H9 (cell line): ENCODE measurements at regions not wholly inside any gene's neighbourhood (a gene's known extent, or its start where the extent isn't known, plus 50 kb on each side); places are given as distances from the start of the nearest gene placed in this dataset.

Experiments used
- DNase-seq: peaks from one replicate; pipeline ENCODE4 v3.0.0-alpha.2; 2017
- H2AFZ ChIP-seq: one replicate; pipeline ENCODE4 v1.6.1; 2013; ENCODE audit warnings: mild to moderate bottlenecking, low read length, control low read depth, moderate library complexity
- H2AK5ac ChIP-seq: 2 replicates; pipeline ENCODE4 v1.6.1; 2013; ENCODE audit warnings: low read length, control low read depth, mixed read lengths; ENCODE audit not compliant: insufficient read length
- H2BK120ac ChIP-seq: one replicate; pipeline ENCODE4 v1.6.1; 2013; ENCODE audit warnings: low read depth, mild to moderate bottlenecking, low read length, control low read depth, inconsistent platforms; ENCODE audit not compliant: poor library complexity, severe bottlenecking
- H2BK12ac ChIP-seq: 2 replicates; pipeline ENCODE4 v1.6.1; 2013; ENCODE audit warnings: low read length, control low read depth, mixed read lengths, low read depth; ENCODE audit not compliant: insufficient read length
- H2BK15ac ChIP-seq: 2 replicates; pipeline ENCODE4 v1.6.1; 2013; ENCODE audit warnings: low read depth, low read length, control low read depth
- H2BK20ac ChIP-seq: one replicate; pipeline ENCODE4 v1.6.1; 2013; ENCODE audit warnings: low read depth, mild to moderate bottlenecking, low read length, control low read depth, inconsistent platforms; ENCODE audit not compliant: poor library complexity, severe bottlenecking
- H2BK5ac ChIP-seq: 2 replicates; pipeline ENCODE4 v1.6.1; 2013; ENCODE audit warnings: low read length, control low read depth, mixed read lengths; ENCODE audit not compliant: insufficient read length
- H3K14ac ChIP-seq: 2 replicates; pipeline ENCODE4 v1.6.1; 2013; ENCODE audit warnings: low read length, control low read depth; ENCODE audit not compliant: insufficient read depth
- H3K18ac ChIP-seq: 2 replicates; pipeline ENCODE4 v1.6.1; 2013; ENCODE audit warnings: low read depth, mild to moderate bottlenecking, mixed read lengths, low read length, control low read depth; ENCODE audit not compliant: insufficient read length
- H3K23ac ChIP-seq: 2 replicates; pipeline ENCODE4 v1.6.1; 2013; ENCODE audit warnings: low read length, control low read depth, mixed read lengths, low read depth; ENCODE audit not compliant: insufficient read length
- H3K23me2 ChIP-seq: 2 replicates; pipeline ENCODE4 v1.6.1; 2013; ENCODE audit warnings: low read depth, mild to moderate bottlenecking, mixed read lengths, low read length, control low read depth; ENCODE audit not compliant: insufficient read length, poor library complexity, severe bottlenecking
- H3K27ac ChIP-seq: 2 replicates; pipeline ENCODE4 v1.5.1; 2013; ENCODE audit warnings: low read length, control low read depth, mixed read lengths, low read depth; ENCODE audit not compliant: insufficient read length
- H3K27me3 ChIP-seq: 2 replicates; pipeline ENCODE4 v1.6.1; 2013; ENCODE audit warnings: low read length, control low read depth, inconsistent platforms; ENCODE audit not compliant: insufficient read depth
- H3K4ac ChIP-seq: 2 replicates; pipeline ENCODE4 v1.6.1; 2013; ENCODE audit warnings: low read depth, mild to moderate bottlenecking, control low read depth, inconsistent platforms, low read length, moderate library complexity
- H3K4me1 ChIP-seq: 2 replicates; pipeline ENCODE4 v1.6.1; 2013; ENCODE audit warnings: low read length, control low read depth, inconsistent platforms; ENCODE audit not compliant: insufficient read depth
- H3K4me2 ChIP-seq: 2 replicates; pipeline ENCODE4 v1.6.1; 2013; ENCODE audit warnings: low read length, control low read depth, mixed read lengths; ENCODE audit not compliant: insufficient read length, insufficient read depth
- H3K56ac ChIP-seq: 2 replicates; pipeline ENCODE4 v1.6.1; 2013; ENCODE audit warnings: low read depth, mild to moderate bottlenecking, mixed read lengths, low read length, control low read depth; ENCODE audit not compliant: insufficient read length
- H3K79me1 ChIP-seq: 2 replicates; pipeline ENCODE4 v1.6.1; 2013; ENCODE audit warnings: low read depth, mild to moderate bottlenecking, moderate library complexity, low read length, control low read depth, inconsistent platforms; ENCODE audit not compliant: insufficient read depth, poor library complexity, severe bottlenecking
- H3K79me2 ChIP-seq: 2 replicates; pipeline ENCODE4 v1.6.1; 2013; ENCODE audit warnings: low read length, control low read depth, inconsistent platforms; ENCODE audit not compliant: insufficient read depth
- H3K9ac ChIP-seq: 2 replicates; pipeline ENCODE4 v1.6.1; 2013; ENCODE audit warnings: low read length, control low read depth, mixed read lengths; ENCODE audit not compliant: insufficient read length; ENCODE audit errors: extremely low read depth
- H3K9me3 ChIP-seq: one replicate; pipeline ENCODE4 v1.6.1; 2013; ENCODE audit warnings: low read depth, low read length, inconsistent platforms; ENCODE audit not compliant: control insufficient read depth
- H3T11ph ChIP-seq: one replicate; pipeline ENCODE4 v1.6.1; 2013; ENCODE audit warnings: mild to moderate bottlenecking, low read length, control low read depth, inconsistent platforms
- H4K20me1 ChIP-seq: one replicate; pipeline ENCODE4 v1.6.1; 2013; ENCODE audit not compliant: control insufficient read depth, insufficient read length, insufficient read depth
- H4K5ac ChIP-seq: 2 replicates; pipeline ENCODE4 v1.6.1; 2013; ENCODE audit warnings: low read depth, mild to moderate bottlenecking, mixed read lengths, low read length, control low read depth; ENCODE audit not compliant: insufficient read length
- H4K8ac ChIP-seq: replicated peaks from 2 replicates; pipeline ENCODE4 v1.6.1; 2013; ENCODE audit warnings: low read length, control low read depth, mixed read lengths, low read depth; ENCODE audit not compliant: insufficient read length
- H4K91ac ChIP-seq: 2 replicates; pipeline ENCODE4 v1.6.1; 2013; ENCODE audit warnings: low read depth, mild to moderate bottlenecking, moderate library complexity, mixed read lengths, low read length, control low read depth; ENCODE audit not compliant: insufficient read length
- H3K27ac Mint-ChIP-seq, 3 experiments: 2 replicates in 2 of 3; 3 replicates in 1 of 3; pipeline ENCODE4 v1.8.0; 2020 to 2021; ENCODE audit warnings: mixed read lengths in 3 of 3, mild to moderate bottlenecking in 1 of 3, moderate library complexity in 1 of 3
- H3K27me3 Mint-ChIP-seq: 2 replicates; pipeline ENCODE4 v1.8.0; 2021; ENCODE audit warnings: low read depth, mild to moderate bottlenecking, moderate library complexity, mixed read lengths
- H3K36me3 Mint-ChIP-seq, 3 experiments: 2 replicates in 2 of 3; 3 replicates in 1 of 3; pipeline ENCODE4 v1.8.0; 2020 to 2021; ENCODE audit warnings: low read depth in 3 of 3, mixed read lengths in 3 of 3; ENCODE audit not compliant: insufficient read depth in 1 of 3
- H3K4me1 Mint-ChIP-seq, 2 experiments: 2 replicates each; pipeline ENCODE4 v1.8.0; 2020; ENCODE audit warnings: mixed read lengths in 2 of 2
- H3K4me3 Mint-ChIP-seq, 2 experiments: 2 replicates in 1 of 2; 3 replicates in 1 of 2; pipeline ENCODE4 v1.8.0; 2020 to 2021; ENCODE audit warnings: mild to moderate bottlenecking in 2 of 2, mixed read lengths in 2 of 2, moderate library complexity in 1 of 2
- H3K9me3 Mint-ChIP-seq, 2 experiments: 2 replicates in 1 of 2; 3 replicates in 1 of 2; pipeline ENCODE4 v1.8.0; 2020; ENCODE audit warnings: mild to moderate bottlenecking in 2 of 2, mixed read lengths in 2 of 2, moderate library complexity in 1 of 2
- WGBS: extraction: QIAGEN DNeasy Blood & Tissue Kit; methylation state at CpG from one replicate; pipeline ENCODE4 v1.1.7; 2013; ENCODE audit warnings: missing lambda C conversion rate, low lambda C conversion rate, mixed read lengths; ENCODE audit not compliant: insufficient read length; ENCODE audit errors: extremely low coverage; 5-methylcytosine and 5-hydroxymethylcytosine counted together
- TF ChIP-seq, protein P1 (sequence below): fragments of 200-600 bp; sonication (generic); conservative IDR thresholded peaks from 3 replicates; pipeline ENCODE4 v1.8.0; 2021; ENCODE audit warnings: antibody characterized with exemption, mild to moderate bottlenecking

DNA sequence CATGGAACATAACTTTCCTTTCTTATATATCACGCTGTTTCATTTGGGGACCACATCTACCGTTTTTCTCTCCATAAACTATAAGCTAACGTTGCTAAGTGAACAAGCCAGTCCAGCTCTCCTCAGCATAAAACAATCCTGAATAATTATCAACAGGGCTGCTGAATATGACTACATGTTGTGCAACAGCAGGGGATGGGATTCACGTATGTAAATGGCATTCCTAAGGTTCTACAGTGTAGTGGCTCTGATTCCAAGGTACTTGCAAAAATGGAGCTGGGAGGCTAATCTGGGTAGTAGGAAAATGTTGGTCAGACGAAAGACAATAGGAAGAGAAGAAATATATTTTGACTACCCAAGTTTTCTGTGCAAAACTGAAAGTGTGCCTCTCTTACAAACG lies 262.8 kb downstream of the RWDD3 start:
- Histone ChIP-seq H2BK20ac (no peak overlapping the region), H3K18ac (no peak overlapping the region), H2AFZ (no peak overlapping the region), H3K4me2 (no peak overlapping the region), H2BK120ac (no peak overlapping the region), H3K4ac (no peak overlapping the region), H3K23me2 (no peaks in the 10 kb centered on the region), H3K23ac (no peak overlapping the region), H3K4me1 (peaks cover 5% of the 10 kb centered on the region), H4K20me1 (no peaks in the 10 kb centered on the region), H4K8ac (no peak overlapping the region), H4K91ac (no peak overlapping the region), H3K27me3 (no peaks in the 10 kb centered on the region), H2BK12ac (no peak overlapping the region), H3K56ac (no peak overlapping the region), H3K79me1 (no peaks in the 10 kb centered on the region), H3K27ac (no peak overlapping the region), H2BK5ac (no peak overlapping the region), H3T11ph (no peak overlapping the region), H2AK5ac (no peak overlapping the region), H3K79me2 (no peaks in the 10 kb centered on the region; the same call in 1 of the 2 replicates), H3K9ac (no peak overlapping the region), H3K9me3 (no peaks in the 10 kb centered on the region), H3K14ac (no peak overlapping the region), H4K5ac (no peak overlapping the region), H2BK15ac (no peak overlapping the region)
- peaks cover 6 to 11% of the 10 kb centered on the region in 2 experiments for H3K4me1 Mint-ChIP-seq
- H3K27me3 Mint-ChIP-seq, result no peaks in the 10 kb centered on the region
- no peak for DNase-seq
- H3K27ac Mint-ChIP-seq, result no peak overlapping the region; a peak in 1 of 7 replicates
- WGBS, result no CpG with 5 or more reads among the region's 6 CpGs
- no peaks in the 10 kb centered on the region for H3K36me3 Mint-ChIP-seq
- H3K4me3 Mint-ChIP-seq, result no peak overlapping the region
- TF ChIP-seq, protein P1, sequence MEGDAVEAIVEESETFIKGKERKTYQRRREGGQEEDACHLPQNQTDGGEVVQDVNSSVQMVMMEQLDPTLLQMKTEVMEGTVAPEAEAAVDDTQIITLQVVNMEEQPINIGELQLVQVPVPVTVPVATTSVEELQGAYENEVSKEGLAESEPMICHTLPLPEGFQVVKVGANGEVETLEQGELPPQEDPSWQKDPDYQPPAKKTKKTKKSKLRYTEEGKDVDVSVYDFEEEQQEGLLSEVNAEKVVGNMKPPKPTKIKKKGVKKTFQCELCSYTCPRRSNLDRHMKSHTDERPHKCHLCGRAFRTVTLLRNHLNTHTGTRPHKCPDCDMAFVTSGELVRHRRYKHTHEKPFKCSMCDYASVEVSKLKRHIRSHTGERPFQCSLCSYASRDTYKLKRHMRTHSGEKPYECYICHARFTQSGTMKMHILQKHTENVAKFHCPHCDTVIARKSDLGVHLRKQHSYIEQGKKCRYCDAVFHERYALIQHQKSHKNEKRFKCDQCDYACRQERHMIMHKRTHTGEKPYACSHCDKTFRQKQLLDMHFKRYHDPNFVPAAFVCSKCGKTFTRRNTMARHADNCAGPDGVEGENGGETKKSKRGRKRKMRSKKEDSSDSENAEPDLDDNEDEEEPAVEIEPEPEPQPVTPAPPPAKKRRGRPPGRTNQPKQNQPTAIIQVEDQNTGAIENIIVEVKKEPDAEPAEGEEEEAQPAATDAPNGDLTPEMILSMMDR, result no peak
- no peaks in the 10 kb centered on the region for H3K9me3 Mint-ChIP-seq
